Lung (tissue), 11 donors: ENCODE measurements at regions not wholly inside any gene's neighbourhood (a gene's known extent, or its start where the extent isn't known, plus 50 kb on each side); places are given as distances from the start of the nearest gene placed in this dataset.

Experiments used
- ATAC-seq: fragments of 200-7000 bp; cut with Tn5 transposase; one replicate; pipeline ENCODE4 v1.9.1; 2020; ENCODE audit warnings: moderate number of reproducible peaks; ENCODE audit not compliant: insufficient read depth, low FRiP score
- DNase-seq, 3 donors: peaks; one replicate each; pipeline ENCODE4 v3.0.0-alpha.2; 2013 to 2017
- H3K27ac ChIP-seq, 2 donors: one replicate each; pipeline ENCODE4 v1.5.1; 2013; ENCODE audit warnings: mild to moderate bottlenecking in 2 of 2, moderate library complexity in 2 of 2, control low read depth in 1 of 2, inconsistent platforms in 1 of 2, low read depth in 1 of 2, low read length in 1 of 2
- H3K27me3 ChIP-seq, 3 donors: one replicate each; pipeline ENCODE4 v1.5.1; 2013; ENCODE audit warnings: low read length in 2 of 3; ENCODE audit not compliant: control insufficient read depth in 3 of 3, insufficient read depth in 3 of 3
- H3K36me3 ChIP-seq, 4 donors: one replicate each; pipeline ENCODE4 v1.5.1; 2013; ENCODE audit warnings: low read length in 4 of 4, mild to moderate bottlenecking in 1 of 4, moderate library complexity in 1 of 4; ENCODE audit not compliant: control insufficient read depth in 4 of 4, insufficient read depth in 4 of 4
- H3K4me1 ChIP-seq, 5 donors: one replicate each; pipeline ENCODE4 v1.5.1; 2013; ENCODE audit warnings: low read length in 5 of 5, mild to moderate bottlenecking in 2 of 5, moderate library complexity in 1 of 5; ENCODE audit not compliant: control insufficient read depth in 5 of 5, insufficient read depth in 5 of 5
- H3K4me3 ChIP-seq: one replicate; pipeline ENCODE4 v1.5.1; 2013; ENCODE audit warnings: mild to moderate bottlenecking, control low read depth, moderate library complexity
- H3K9ac ChIP-seq, 2 donors: one replicate each; pipeline ENCODE4 v1.5.1; 2013; ENCODE audit warnings: low read length in 2 of 2, control low read depth in 1 of 2; ENCODE audit not compliant: insufficient read depth in 1 of 2
- H3K9me3 ChIP-seq, 4 donors: one replicate each; pipeline ENCODE4 v1.5.1; 2013; ENCODE audit warnings: low read length in 3 of 4, mild to moderate bottlenecking in 1 of 4, moderate library complexity in 1 of 4; ENCODE audit not compliant: control insufficient read depth in 4 of 4, insufficient read depth in 3 of 4
- CTCF ChIP-seq: IDR thresholded peaks from 2 replicates; pipeline ENCODE4 v1.5.1; 2012; ENCODE audit warnings: mild to moderate bottlenecking; ENCODE audit errors: control extremely low read depth, extremely low read depth
- WGBS, 2 donors: extraction: QIAGEN DNeasy Blood & Tissue Kit; methylation state at CpG; one replicate each; pipeline ENCODE4 v1.1.7; 2013; 5-methylcytosine and 5-hydroxymethylcytosine counted together
- donor health status: control.
- donor health status: control.
- donor health status: Bipolar disorder and iron deficiency.
- donor health status: healthy.
- donor health status: DM: yes; HTN: yes; CAD: no.

- Histone ChIP-seq H3K9ac (no peak overlapping the region), H3K4me3 (no peak overlapping the region), H3K36me3 (no peaks in the 10 kb centered on the region), H3K27me3 (no peaks in the 10 kb centered on the region), H3K4me1 (peaks cover 0 to 7% (median 3%) of the 10 kb centered on the region in 5 donors), H3K27ac (no peak overlapping the region), H3K9me3 (no peaks in the 10 kb centered on the region)
- ATAC-seq (no peak), DNase-seq (peak in 2 of 3 donors; percentile 8 to 57)
- 36 to 53% methylated on average over 2 of the region's 2 CpGs for WGBS, 2 donors
- TF ChIP-seq CTCF: no peak
Observed at GRCh38 chr7:35553519-35553918, 141.4 kb downstream of the HERPUD2 start.

GRCh38 chr7:35552691-35553090 is 142.2 kb downstream of the HERPUD2 start:
- Histone ChIP-seq H3K4me1 (peaks cover 0 to 7% (median 3%) of the 10 kb centered on the region in 5 donors), H3K36me3 (no peaks in the 10 kb centered on the region), H3K9me3 (no peaks in the 10 kb centered on the region), H3K27me3 (no peaks in the 10 kb centered on the region), H3K9ac (no peak overlapping the region), H3K27ac (no peak overlapping the region), H3K4me3 (no peak overlapping the region)
- WGBS, 2 donors: 79 to 91% methylated on average over 2 of the region's 2 CpGs
- ATAC-seq (no peak), DNase-seq (no peak)
- TF ChIP-seq CTCF: no peak

GRCh38 chr7:35551321-35552081 is 143.4 kb downstream of the HERPUD2 start:
- H3K4me3 ChIP-seq: no peak overlapping the region
- H3K9me3 ChIP-seq: no peaks in the 10 kb centered on the region
- no peak overlapping the region for H3K27ac ChIP-seq
- H3K36me3 ChIP-seq: no peaks in the 10 kb centered on the region
- H3K9ac ChIP-seq: no peak overlapping the region
- TF ChIP-seq CTCF: no peak
- no peaks in the 10 kb centered on the region for H3K27me3 ChIP-seq
- ATAC-seq (no peak), DNase-seq (no peak)
- WGBS, 2 donors: 42 to 50% methylated on average over 3 of the region's 3 CpGs
- peaks cover 0 to 7% (median 0%) of the 10 kb centered on the region in 5 donors for H3K4me1 ChIP-seq

- no peak for TF ChIP-seq CTCF
- H3K4me1 ChIP-seq: peaks cover 0 to 7% (median 0%) of the 10 kb centered on the region in 5 donors
- no peak overlapping the region for H3K27ac ChIP-seq
- WGBS, 2 donors: 76 to 82% methylated on average over 5 of the region's 5 CpGs
- no peaks in the 10 kb centered on the region for H3K9me3 ChIP-seq
- no peaks in the 10 kb centered on the region for H3K27me3 ChIP-seq
- no peaks in the 10 kb centered on the region for H3K36me3 ChIP-seq
- no peak overlapping the region for H3K9ac ChIP-seq
- H3K4me3 ChIP-seq: no peak overlapping the region
- ATAC-seq (no peak), DNase-seq (no peak)
Observed at GRCh38 chr7:35550831-35551230, 144.1 kb downstream of the HERPUD2 start.
